ENCODE measurements at regions not wholly inside any gene's neighbourhood (a gene's known extent, or its start where the extent isn't known, plus 50 kb on each side); places are given as distances from the start of the nearest gene placed in this dataset.
"Not testable (repeated sequence)": the region's sequence is repeated elsewhere in the genome, so short reads cannot be mapped to it uniquely, and the experiment has no call there.

- no peaks in the 10 kb centered on the region for H3K36me3 ChIP-seq
- H3K4me3 ChIP-seq, result no peak overlapping the region
- H3K4me1 ChIP-seq (ENCODE audit: control insufficient read depth in 1 of 2, low read depth in 2 of 2), result peaks cover 3 to 15% of the 10 kb centered on the region in 2 donors
- H3K27ac ChIP-seq, result no peak overlapping the region
- DNase-seq (ENCODE audit: low spot score), result no peak
- ATAC-seq (ENCODE audit: insufficient number of reproducible peaks, low FRiP score, low read depth), result no peak
- H3K27me3 ChIP-seq (replicated peaks; ENCODE audit: insufficient read depth), result no peaks in the 10 kb centered on the region
- TF ChIP-seq, protein P1, sequence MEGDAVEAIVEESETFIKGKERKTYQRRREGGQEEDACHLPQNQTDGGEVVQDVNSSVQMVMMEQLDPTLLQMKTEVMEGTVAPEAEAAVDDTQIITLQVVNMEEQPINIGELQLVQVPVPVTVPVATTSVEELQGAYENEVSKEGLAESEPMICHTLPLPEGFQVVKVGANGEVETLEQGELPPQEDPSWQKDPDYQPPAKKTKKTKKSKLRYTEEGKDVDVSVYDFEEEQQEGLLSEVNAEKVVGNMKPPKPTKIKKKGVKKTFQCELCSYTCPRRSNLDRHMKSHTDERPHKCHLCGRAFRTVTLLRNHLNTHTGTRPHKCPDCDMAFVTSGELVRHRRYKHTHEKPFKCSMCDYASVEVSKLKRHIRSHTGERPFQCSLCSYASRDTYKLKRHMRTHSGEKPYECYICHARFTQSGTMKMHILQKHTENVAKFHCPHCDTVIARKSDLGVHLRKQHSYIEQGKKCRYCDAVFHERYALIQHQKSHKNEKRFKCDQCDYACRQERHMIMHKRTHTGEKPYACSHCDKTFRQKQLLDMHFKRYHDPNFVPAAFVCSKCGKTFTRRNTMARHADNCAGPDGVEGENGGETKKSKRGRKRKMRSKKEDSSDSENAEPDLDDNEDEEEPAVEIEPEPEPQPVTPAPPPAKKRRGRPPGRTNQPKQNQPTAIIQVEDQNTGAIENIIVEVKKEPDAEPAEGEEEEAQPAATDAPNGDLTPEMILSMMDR (IDR thresholded peaks at IDR 0.05), result no peak
- no peaks in the 10 kb centered on the region for H3K9me3 ChIP-seq
These were observed 53.5 kb downstream of the XCL2 start for GRCh38 chr1:168490306-168490705.

- H3K36me3 ChIP-seq, result no peaks in the 10 kb centered on the region
- no peaks in the 10 kb centered on the region for H3K9me3 ChIP-seq
- no peak overlapping the region for H3K4me3 ChIP-seq
- H3K4me1 ChIP-seq (ENCODE audit: control insufficient read depth in 1 of 2, low read depth in 2 of 2), result peaks cover 8 to 31% of the 10 kb centered on the region in 2 donors
- DNase-seq (ENCODE audit: low spot score) (no peak), ATAC-seq (ENCODE audit: insufficient number of reproducible peaks, low FRiP score, low read depth) (peak; percentile 24)
- H3K27ac ChIP-seq, result no peak overlapping the region
- no peaks in the 10 kb centered on the region for H3K27me3 ChIP-seq (replicated peaks; ENCODE audit: insufficient read depth)
- TF ChIP-seq, protein P1 (IDR thresholded peaks at IDR 0.05), result no peak
These were observed 55.7 kb downstream of the XCL2 start for GRCh38 chr1:168488138-168488537.

GRCh38 chr1:168486820-168487219 lies 57.0 kb downstream of the XCL2 start:
- ATAC-seq (ENCODE audit: insufficient number of reproducible peaks, low FRiP score, low read depth), result not testable (repeated sequence)

DNA sequence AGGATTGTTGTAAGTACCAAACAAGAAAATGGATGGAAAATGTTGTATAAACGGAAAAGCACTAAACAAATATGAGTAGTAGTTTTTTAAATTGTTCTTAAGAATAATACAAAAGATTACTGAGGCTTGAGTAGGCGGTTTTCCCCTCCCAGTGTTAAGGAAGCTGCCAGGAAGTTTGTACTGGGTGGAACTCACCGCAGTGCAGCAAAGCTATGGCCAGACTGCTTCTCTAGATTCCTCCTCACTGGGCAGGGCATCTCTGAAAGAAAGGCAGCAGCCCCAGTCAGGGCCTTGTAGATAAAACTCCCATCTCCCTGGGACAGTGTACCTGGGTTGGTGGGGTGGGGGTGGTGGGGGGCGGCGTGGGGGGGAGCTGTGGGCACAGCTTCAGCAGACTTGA lies 58.7 kb downstream of the XCL2 start:
- Histone ChIP-seq H3K9me3 (no peaks in the 10 kb centered on the region), H3K4me1 (ENCODE audit: control insufficient read depth in 1 of 2, low read depth in 2 of 2) (peaks cover 12 to 24% of the 10 kb centered on the region in 2 donors), H3K27me3 (replicated peaks; ENCODE audit: insufficient read depth) (no peaks in the 10 kb centered on the region), H3K27ac (no peak overlapping the region), H3K36me3 (no peaks in the 10 kb centered on the region), H3K4me3 (no peak overlapping the region)
- DNase-seq (ENCODE audit: low spot score) (no peak), ATAC-seq (ENCODE audit: insufficient number of reproducible peaks, low FRiP score, low read depth) (no peak)
- TF ChIP-seq, protein P1 (IDR thresholded peaks at IDR 0.05), result no peak

More at GRCh38 chr1:168486820-168487219, 57.0 kb downstream of the XCL2 start:
- not testable (repeated sequence) for H3K27ac ChIP-seq; H3K4me3 ChIP-seq; H3K9me3 ChIP-seq; H3K27me3 ChIP-seq (replicated peaks; ENCODE audit: insufficient read depth); H3K36me3 ChIP-seq; DNase-seq (ENCODE audit: low spot score)
- H3K4me1 ChIP-seq (ENCODE audit: control insufficient read depth in 1 of 2, low read depth in 2 of 2), result peaks cover 12 to 31% of the 10 kb centered on the region in 2 donors

- Histone ChIP-seq H3K36me3 (no peaks in the 10 kb centered on the region), H3K4me1 (ENCODE audit: control insufficient read depth in 1 of 2, low read depth in 2 of 2) (peaks cover 12 to 24% of the 10 kb centered on the region in 2 donors)
- ATAC-seq (ENCODE audit: insufficient number of reproducible peaks, low FRiP score, low read depth), result no peak
These were observed 59.7 kb downstream of the XCL2 start for GRCh38 chr1:168484083-168484482.

More at GRCh38 chr1:168484083-168484482, 59.7 kb downstream of the XCL2 start:
- H3K9me3 ChIP-seq, result no peaks in the 10 kb centered on the region
- H3K27me3 ChIP-seq (replicated peaks; ENCODE audit: insufficient read depth), result no peaks in the 10 kb centered on the region
- no peak overlapping the region for H3K27ac ChIP-seq
- TF ChIP-seq, protein P1 (IDR thresholded peaks at IDR 0.05), result no peak
- DNase-seq (ENCODE audit: low spot score), result no peak
- H3K4me3 ChIP-seq, result no peak overlapping the region
